ENCODE measurements at regions not wholly inside any gene's neighbourhood (a gene's known extent, or its start where the extent isn't known, plus 50 kb on each side); places are given as distances from the start of the nearest gene placed in this dataset.

DNA sequence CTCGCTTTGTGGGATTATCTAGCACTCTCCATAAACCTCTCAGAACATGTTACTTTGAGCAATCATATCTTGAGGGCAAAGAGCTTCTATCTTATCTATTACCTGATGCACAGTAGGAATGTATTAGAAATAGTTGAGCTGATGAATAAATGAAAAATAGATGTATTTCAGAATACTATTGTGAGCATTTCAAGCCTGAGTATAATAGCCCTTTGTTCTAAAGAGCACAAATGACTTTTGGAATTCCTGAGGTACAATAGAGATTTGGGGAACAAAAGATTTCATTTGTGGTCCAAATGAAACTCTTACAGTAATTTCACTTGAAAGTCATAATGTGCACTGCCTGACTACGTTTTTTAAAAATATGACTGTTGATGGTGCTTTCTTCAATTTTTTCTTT lies 159.5 kb downstream of the UGT8 start:
- peaks cover 3% of the 10 kb centered on the region for H3K27me3 Mint-ChIP-seq (ENCODE audit: low read depth)
- no peaks in the 10 kb centered on the region for H3K36me3 Mint-ChIP-seq
- no peaks in the 10 kb centered on the region for H3K9me3 Mint-ChIP-seq
- H3K4me3 Mint-ChIP-seq: no peak overlapping the region
- TF ChIP-seq, protein P1, sequence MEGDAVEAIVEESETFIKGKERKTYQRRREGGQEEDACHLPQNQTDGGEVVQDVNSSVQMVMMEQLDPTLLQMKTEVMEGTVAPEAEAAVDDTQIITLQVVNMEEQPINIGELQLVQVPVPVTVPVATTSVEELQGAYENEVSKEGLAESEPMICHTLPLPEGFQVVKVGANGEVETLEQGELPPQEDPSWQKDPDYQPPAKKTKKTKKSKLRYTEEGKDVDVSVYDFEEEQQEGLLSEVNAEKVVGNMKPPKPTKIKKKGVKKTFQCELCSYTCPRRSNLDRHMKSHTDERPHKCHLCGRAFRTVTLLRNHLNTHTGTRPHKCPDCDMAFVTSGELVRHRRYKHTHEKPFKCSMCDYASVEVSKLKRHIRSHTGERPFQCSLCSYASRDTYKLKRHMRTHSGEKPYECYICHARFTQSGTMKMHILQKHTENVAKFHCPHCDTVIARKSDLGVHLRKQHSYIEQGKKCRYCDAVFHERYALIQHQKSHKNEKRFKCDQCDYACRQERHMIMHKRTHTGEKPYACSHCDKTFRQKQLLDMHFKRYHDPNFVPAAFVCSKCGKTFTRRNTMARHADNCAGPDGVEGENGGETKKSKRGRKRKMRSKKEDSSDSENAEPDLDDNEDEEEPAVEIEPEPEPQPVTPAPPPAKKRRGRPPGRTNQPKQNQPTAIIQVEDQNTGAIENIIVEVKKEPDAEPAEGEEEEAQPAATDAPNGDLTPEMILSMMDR (IDR thresholded peaks at IDR 0.05; ENCODE audit: unreplicated experiment): no peak
- H3K27ac Mint-ChIP-seq: no peak overlapping the region
- peaks cover 13% of the 10 kb centered on the region for H3K4me1 Mint-ChIP-seq
- DNase-seq (ENCODE audit: low spot score in 2 of 2, unreplicated experiment in 2 of 2): no peak

DNA sequence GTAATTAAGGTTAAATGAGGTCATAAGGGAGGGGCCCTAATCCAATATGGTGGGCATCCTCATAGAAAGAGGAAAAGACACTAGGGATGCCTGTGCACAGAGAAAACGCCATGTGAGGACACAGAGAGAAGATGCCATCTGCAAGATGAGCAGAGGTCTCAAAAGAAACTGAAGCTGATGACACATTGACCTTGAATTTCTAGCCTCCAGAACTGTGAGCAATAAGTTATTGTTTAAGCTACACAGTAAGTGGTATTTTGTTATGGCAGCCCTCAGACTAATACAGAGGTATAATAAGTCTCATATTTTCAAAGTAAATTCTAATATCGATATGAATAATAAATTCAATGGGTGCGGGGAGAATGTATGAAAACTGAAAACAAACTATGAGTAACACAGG lies 169.9 kb downstream of the UGT8 start:
- no peaks in the 10 kb centered on the region for H3K9me3 Mint-ChIP-seq
- no peaks in the 10 kb centered on the region for H3K27me3 Mint-ChIP-seq (ENCODE audit: low read depth)
- no peaks in the 10 kb centered on the region for H3K36me3 Mint-ChIP-seq
- no peaks in the 10 kb centered on the region for H3K4me1 Mint-ChIP-seq
- TF ChIP-seq, protein P1 (IDR thresholded peaks at IDR 0.05; ENCODE audit: unreplicated experiment): no peak
- H3K27ac Mint-ChIP-seq: no peak overlapping the region
- no peak for DNase-seq (ENCODE audit: low spot score in 2 of 2, unreplicated experiment in 2 of 2)
- no peak overlapping the region for H3K4me3 Mint-ChIP-seq

DNA sequence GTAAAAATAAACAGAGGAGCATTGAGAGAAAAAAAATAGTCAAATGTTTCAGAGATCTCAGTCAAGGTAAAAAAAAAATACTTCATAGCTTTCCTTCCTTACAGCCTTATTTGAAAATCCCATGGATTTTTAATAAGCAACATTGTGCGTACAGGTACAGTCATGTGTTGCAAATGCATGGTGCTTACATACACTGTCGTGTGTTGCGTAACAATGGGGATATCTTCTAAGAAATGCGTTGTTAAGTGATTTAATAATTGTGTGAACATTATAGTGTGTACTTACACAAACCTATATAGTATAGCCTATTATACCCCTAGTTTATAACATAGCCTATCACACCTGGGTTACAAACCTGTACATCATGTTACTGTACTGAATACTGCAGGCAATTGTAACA lies 172.0 kb downstream of the UGT8 start:
- Mint-ChIP-seq H3K9me3 (no peaks in the 10 kb centered on the region), H3K4me3 (no peak overlapping the region), H3K27me3 (ENCODE audit: low read depth) (no peaks in the 10 kb centered on the region), H3K4me1 (no peaks in the 10 kb centered on the region), H3K36me3 (no peaks in the 10 kb centered on the region), H3K27ac (no peak overlapping the region)
- DNase-seq (ENCODE audit: low spot score in 2 of 2, unreplicated experiment in 2 of 2): no peak
- TF ChIP-seq, protein P1 (IDR thresholded peaks at IDR 0.05; ENCODE audit: unreplicated experiment): no peak

DNA sequence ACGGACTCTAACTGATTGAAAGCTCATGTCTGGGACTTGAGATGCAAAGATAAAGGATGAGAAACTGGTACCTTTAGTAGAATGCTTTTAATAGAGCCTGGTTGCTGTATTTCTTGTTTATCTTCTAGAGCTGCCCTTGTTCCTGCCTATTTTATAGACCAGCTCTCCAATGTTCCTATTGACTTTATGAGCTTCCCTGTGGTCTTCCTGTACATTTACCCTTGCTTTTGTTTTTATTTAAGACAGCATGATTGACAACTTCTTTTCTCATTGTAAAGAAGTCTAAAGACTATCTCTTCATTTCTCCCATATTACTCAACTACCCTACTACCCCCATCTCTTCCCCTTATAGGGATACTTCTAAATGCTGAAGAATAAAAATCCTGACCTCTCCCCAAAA lies 174.7 kb downstream of the UGT8 start:
- no peak overlapping the region for H3K4me3 Mint-ChIP-seq
- H3K27me3 Mint-ChIP-seq (ENCODE audit: low read depth): no peaks in the 10 kb centered on the region
- H3K36me3 Mint-ChIP-seq: no peaks in the 10 kb centered on the region
- TF ChIP-seq, protein P1 (IDR thresholded peaks at IDR 0.05; ENCODE audit: unreplicated experiment): no peak
- DNase-seq (ENCODE audit: low spot score in 2 of 2, unreplicated experiment in 2 of 2): no peak
- no peaks in the 10 kb centered on the region for H3K4me1 Mint-ChIP-seq
- H3K27ac Mint-ChIP-seq: no peak overlapping the region
- H3K9me3 Mint-ChIP-seq: peaks cover 1% of the 10 kb centered on the region
